AG09309 (cell line): ENCODE measurements at regions not wholly inside any gene's neighbourhood (a gene's known extent, or its start where the extent isn't known, plus 50 kb on each side); places are given as distances from the start of the nearest gene placed in this dataset.

Experiments
- DNase-seq: peaks from one replicate; pipeline ENCODE4 v3.0.0-alpha.2; 2010; ENCODE audit warnings: low read depth
- H3K4me3 ChIP-seq: 2 replicates; pipeline ENCODE4 v1.5.1; 2011; ENCODE audit warnings: mild to moderate bottlenecking, low read depth, low read length, moderate library complexity; ENCODE audit not compliant: control insufficient read depth
- CTCF ChIP-seq: IDR thresholded peaks from 2 replicates; pipeline ENCODE4 v1.5.1; 2011; ENCODE audit warnings: mild to moderate bottlenecking, low read depth, low read length, inconsistent platforms; ENCODE audit not compliant: insufficient read depth, control insufficient read depth; ENCODE audit errors: missing control alignments

GRCh38 chr1:90443354-90443753 lies 273.7 kb downstream of the BARHL2 start:
- DNase-seq: no peak
- H3K4me3 ChIP-seq: no peak overlapping the region
- TF ChIP-seq CTCF: no peak

GRCh38 chr1:90435351-90435750 lies 281.8 kb downstream of the BARHL2 start:
- no peak overlapping the region for H3K4me3 ChIP-seq
- no peak for DNase-seq
- no peak for TF ChIP-seq CTCF

GRCh38 chr1:90434460-90434859 lies 282.6 kb downstream of the BARHL2 start:
- DNase-seq: no peak
- H3K4me3 ChIP-seq: no peak overlapping the region
- no peak for TF ChIP-seq CTCF

- DNase-seq: no peak
- TF ChIP-seq CTCF: no peak
- no peak overlapping the region for H3K4me3 ChIP-seq
Observed at GRCh38 chr1:90417126-90417525, 300.0 kb downstream of the BARHL2 start.

- H3K4me3 ChIP-seq: no peak overlapping the region
- no peak for DNase-seq
- TF ChIP-seq CTCF: no peak
Observed at GRCh38 chr1:90414201-90414600, 302.9 kb downstream of the BARHL2 start.

- no peak for TF ChIP-seq CTCF
- no peak for DNase-seq
Observed at GRCh38 chr1:90413519-90413918, 303.6 kb downstream of the BARHL2 start.

GRCh38 chr1:90412563-90412962 lies 304.5 kb downstream of the BARHL2 start:
- H3K4me3 ChIP-seq: no peak overlapping the region
- DNase-seq: no peak
- no peak for TF ChIP-seq CTCF

More at GRCh38 chr1:90413519-90413918, 303.6 kb downstream of the BARHL2 start:
- no peak overlapping the region for H3K4me3 ChIP-seq
